ENCODE measurements at regions not wholly inside any gene's neighbourhood (a gene's known extent, or its start where the extent isn't known, plus 50 kb on each side); places are given as distances from the start of the nearest gene placed in this dataset.

GRCh38 chr2:204483608-204484081 is 61.6 kb upstream of the PARD3B start:
- DNase-seq, result peak; percentile 49

DNA sequence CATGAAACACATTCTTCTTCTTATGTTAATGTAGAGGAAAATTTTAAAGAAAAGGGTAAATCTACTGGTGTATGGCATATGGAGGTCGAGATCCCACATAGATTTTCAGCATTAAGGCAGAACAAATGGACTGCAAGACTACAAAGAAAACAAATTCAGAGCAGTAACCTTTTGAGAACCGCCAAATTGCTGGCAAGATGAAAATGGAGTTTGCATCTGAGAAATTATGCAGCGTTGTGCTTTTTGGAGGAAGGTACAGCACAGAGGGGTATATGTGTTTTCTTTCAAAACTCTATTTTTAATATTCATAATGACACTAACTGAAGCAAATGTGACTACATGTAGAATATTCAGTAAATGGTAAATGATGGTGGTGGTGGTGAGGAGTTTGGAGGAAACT is 59.0 kb upstream of the PARD3B start:
- DNase-seq, result no peak

DNA sequence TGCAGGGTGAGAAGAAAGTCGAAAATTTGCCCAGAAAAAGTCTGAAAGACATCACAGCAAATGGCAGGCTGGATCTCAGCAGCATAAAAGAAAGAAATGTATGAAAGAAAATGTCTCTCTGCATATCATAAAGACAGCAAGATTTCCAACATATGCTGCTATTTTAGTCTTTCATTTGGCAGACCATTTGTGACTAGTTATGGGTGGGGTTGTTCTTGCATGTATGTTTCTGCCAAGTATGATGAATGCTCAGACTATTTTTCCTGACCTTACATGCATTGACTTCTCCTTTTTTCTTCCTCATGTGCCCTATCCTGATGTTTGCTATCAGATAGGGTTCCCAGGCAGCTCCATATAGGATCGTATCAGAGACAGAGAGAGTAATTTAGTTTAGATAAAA is 58.5 kb upstream of the PARD3B start:
- no peak for DNase-seq

DNA sequence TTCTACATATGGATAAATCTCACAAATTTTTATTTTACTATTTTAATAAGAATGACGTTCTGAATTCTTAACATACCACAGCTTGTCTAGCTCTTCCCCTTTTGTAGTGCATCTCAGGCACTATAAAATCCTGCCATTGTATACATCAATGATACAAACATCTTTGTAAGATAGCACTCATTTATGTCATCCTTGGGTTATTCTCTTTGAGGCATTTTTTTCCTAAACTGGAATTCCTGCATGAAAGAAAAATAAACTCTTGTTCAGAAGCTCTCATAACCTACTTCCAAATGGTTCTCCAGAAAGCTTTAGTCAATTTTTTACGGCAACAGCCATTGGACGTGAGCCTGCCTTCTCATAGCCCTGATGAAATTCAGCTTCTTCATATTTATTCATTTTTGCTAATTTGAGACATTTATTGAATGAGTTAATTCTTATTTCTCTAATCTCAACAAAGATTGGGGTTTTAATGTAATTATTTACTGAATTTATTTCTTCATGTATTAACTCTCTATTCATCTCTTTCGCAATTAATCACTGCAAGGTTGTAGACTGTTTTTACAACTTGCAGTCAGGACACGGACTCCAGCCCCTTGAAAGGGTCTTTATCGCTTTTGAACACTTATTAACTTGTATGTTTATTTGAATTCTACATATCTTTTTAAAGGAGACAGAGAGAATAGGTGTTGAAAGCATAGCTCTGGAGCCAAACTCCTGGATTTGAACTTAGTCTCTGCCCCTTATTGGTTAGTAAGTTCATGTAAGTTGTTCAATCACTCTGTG is 57.6 kb upstream of the PARD3B start:
- DNase-seq, result no peak

GRCh38 chr2:204491528-204491927 is 53.7 kb upstream of the PARD3B start:
- no peak for DNase-seq

DNA sequence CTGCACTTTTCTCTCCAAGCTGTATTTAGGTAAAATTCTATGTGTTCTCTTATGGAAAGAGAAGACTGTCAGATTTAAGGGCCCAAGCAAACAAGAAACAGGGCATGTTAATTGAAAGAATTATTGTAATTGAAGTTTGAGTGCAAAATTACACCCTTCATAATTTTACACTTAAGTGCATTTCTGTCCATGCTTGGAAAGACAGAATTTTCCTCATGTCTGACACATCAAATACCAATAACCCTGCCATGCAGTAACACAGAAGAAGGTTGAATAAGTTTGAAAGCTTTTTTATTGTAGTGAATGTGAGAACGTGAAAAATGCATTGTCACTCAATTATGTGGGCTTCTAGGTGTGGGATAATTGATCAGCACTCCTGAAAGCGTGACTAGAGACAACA is 52.9 kb upstream of the PARD3B start:
- DNase-seq, result no peak

GRCh38 chr2:204494681-204495080 is 50.6 kb upstream of the PARD3B start:
- DNase-seq, result no peak

DNA sequence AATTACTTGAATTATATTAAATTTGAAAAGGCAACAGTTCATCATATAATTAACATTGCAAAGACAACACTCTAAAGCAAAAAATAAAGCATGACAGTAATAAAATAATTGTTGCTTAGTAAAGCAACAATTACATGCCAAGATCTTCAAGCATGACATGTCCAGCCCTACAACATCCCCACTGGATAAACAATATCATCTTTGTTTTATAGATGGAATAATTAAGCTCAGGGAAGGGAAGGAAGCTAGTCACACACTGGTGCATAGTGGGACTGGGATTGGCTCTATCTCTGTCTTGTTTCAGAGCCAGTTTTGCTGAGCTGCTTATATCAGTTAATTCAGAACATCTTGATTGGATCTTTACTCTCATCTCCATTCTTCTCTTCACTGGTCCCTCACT is 49.9 kb upstream of the PARD3B start:
- DNase-seq, result no peak

All from left kidney (tissue), 1 donor.